Endodermal cell (in vitro differentiated cells): ENCODE measurements at regions not wholly inside any gene's neighbourhood (a gene's known extent, or its start where the extent isn't known, plus 50 kb on each side); places are given as distances from the start of the nearest gene placed in this dataset.
A peak's percentile ranks its signal among the peaks of the same experiment; 100 is the strongest.

ENCODE experiments used
- DNase-seq: peaks from one replicate; pipeline ENCODE4 v3.0.0-alpha.2; 2017
- H3K27ac ChIP-seq: 2 replicates; pipeline ENCODE4 v1.5.1; 2013; ENCODE audit warnings: mild to moderate bottlenecking, low read depth, low read length, moderate library complexity
- H3K27me3 ChIP-seq: 2 replicates; pipeline ENCODE4 v1.6.1; 2013; ENCODE audit warnings: mild to moderate bottlenecking, low read length, moderate library complexity; ENCODE audit not compliant: insufficient read depth, control insufficient read depth, poor library complexity, severe bottlenecking
- H3K36me3 ChIP-seq: 2 replicates; pipeline ENCODE4 v1.7.0; 2013; ENCODE audit warnings: mild to moderate bottlenecking, low read length, moderate library complexity; ENCODE audit not compliant: control insufficient read depth, insufficient read depth
- H3K4me1 ChIP-seq: one replicate; pipeline ENCODE4 v1.7.0; 2013; ENCODE audit warnings: low read length; ENCODE audit not compliant: control insufficient read depth, insufficient read depth
- H3K4me3 ChIP-seq: 2 replicates; pipeline ENCODE4 v1.5.1; 2013; ENCODE audit warnings: mild to moderate bottlenecking, low read length, moderate library complexity
- H3K9ac ChIP-seq: 2 replicates; pipeline ENCODE4 v1.6.1; 2013; ENCODE audit warnings: mild to moderate bottlenecking, low read length, moderate library complexity; ENCODE audit not compliant: poor library complexity, severe bottlenecking; ENCODE audit errors: extremely low read depth
- H3K9me3 ChIP-seq: 2 replicates; pipeline ENCODE4 v1.6.1; 2013; ENCODE audit warnings: mild to moderate bottlenecking, low read length, moderate library complexity; ENCODE audit not compliant: control insufficient read depth
- H3K27ac Mint-ChIP-seq: 2 replicates; pipeline ENCODE4 v1.8.0; 2020; ENCODE audit warnings: mixed read lengths
- H3K27me3 Mint-ChIP-seq: 2 replicates; pipeline ENCODE4 v1.8.0; 2021; ENCODE audit warnings: mild to moderate bottlenecking, mixed read lengths; ENCODE audit not compliant: insufficient read depth
- H3K36me3 Mint-ChIP-seq: 2 replicates; pipeline ENCODE4 v1.8.0; 2020; ENCODE audit warnings: low read depth, mixed read lengths
- H3K4me1 Mint-ChIP-seq: 2 replicates; pipeline ENCODE4 v1.8.0; 2020; ENCODE audit warnings: mixed read lengths
- H3K4me3 Mint-ChIP-seq: 2 replicates; pipeline ENCODE4 v1.8.0; 2020; ENCODE audit warnings: mild to moderate bottlenecking, moderate library complexity, mixed read lengths
- H3K9me3 Mint-ChIP-seq: 2 replicates; pipeline ENCODE4 v1.8.0; 2020; ENCODE audit warnings: mild to moderate bottlenecking, mixed read lengths
- CTCF ChIP-seq: fragments of 200-600 bp; sonication (generic); conservative IDR thresholded peaks from 2 replicates; pipeline ENCODE4 v1.5.0; 2021; ENCODE audit warnings: antibody characterized with exemption, mild to moderate bottlenecking
- WGBS, 2 experiments: methylation state at CpG; one replicate each; pipeline versions ENCODE4 v1.1.5 to v1.1.7; 2013; ENCODE audit warnings: missing lambda C conversion rate in 2 of 2, mixed read lengths in 1 of 2; ENCODE audit not compliant: insufficient coverage in 1 of 2, insufficient read length in 1 of 2; 5-methylcytosine and 5-hydroxymethylcytosine counted together

- H3K4me1 ChIP-seq = no peaks in the 10 kb centered on the region
- WGBS, 2 experiments = 88 to 93% methylated on average over 3 to 17 of the region's 17 CpGs
These were observed 102.2 kb upstream of the PEG3 start for GRCh38 chr19:56942756-56943155.

GRCh38 chr19:56946159-56946558 lies 105.6 kb upstream of the PEG3 start:
- no peak for TF ChIP-seq CTCF
- no peak overlapping the region for H3K4me3 ChIP-seq
- H3K27me3 ChIP-seq = no peaks in the 10 kb centered on the region
- no peak overlapping the region for H3K4me3 Mint-ChIP-seq
- no peaks in the 10 kb centered on the region for H3K27me3 Mint-ChIP-seq
- H3K27ac Mint-ChIP-seq = no peak overlapping the region
- H3K9me3 Mint-ChIP-seq = peaks cover 89% of the 10 kb centered on the region
- H3K36me3 ChIP-seq = no peaks in the 10 kb centered on the region
- WGBS, 2 experiments = 0 to 73% methylated on average over 1 to 6 of the region's 6 CpGs
- H3K4me1 Mint-ChIP-seq = no peaks in the 10 kb centered on the region
- peaks cover 63% of the 10 kb centered on the region for H3K9me3 ChIP-seq
- H3K36me3 Mint-ChIP-seq = no peaks in the 10 kb centered on the region
- H3K27ac ChIP-seq = no peak overlapping the region
- DNase-seq = no peak
- H3K4me1 ChIP-seq = no peaks in the 10 kb centered on the region
- no peak overlapping the region for H3K9ac ChIP-seq

More at GRCh38 chr19:56942756-56943155, 102.2 kb upstream of the PEG3 start:
- Mint-ChIP-seq H3K27me3 (no peaks in the 10 kb centered on the region), H3K36me3 (no peaks in the 10 kb centered on the region), H3K4me1 (no peaks in the 10 kb centered on the region), H3K27ac (no peak overlapping the region), H3K4me3 (no peak overlapping the region), H3K9me3 (peaks cover 86% of the 10 kb centered on the region)
- peaks cover 65% of the 10 kb centered on the region for H3K9me3 ChIP-seq
- no peak overlapping the region for H3K4me3 ChIP-seq
- DNase-seq = peak; percentile 45
- no peak overlapping the region for H3K9ac ChIP-seq
- no peak overlapping the region for H3K27ac ChIP-seq
- H3K36me3 ChIP-seq = no peaks in the 10 kb centered on the region
- no peaks in the 10 kb centered on the region for H3K27me3 ChIP-seq
- TF ChIP-seq CTCF = no peak

GRCh38 chr19:56947206-56947605 lies 106.7 kb upstream of the PEG3 start:
- Histone ChIP-seq H3K9me3 (peaks cover 65% of the 10 kb centered on the region), H3K36me3 (no peaks in the 10 kb centered on the region), H3K9ac (no peak overlapping the region), H3K4me3 (no peak overlapping the region), H3K4me1 (no peaks in the 10 kb centered on the region), H3K27ac (no peak overlapping the region), H3K27me3 (no peaks in the 10 kb centered on the region)
- Mint-ChIP-seq H3K9me3 (peaks cover 88% of the 10 kb centered on the region), H3K27me3 (no peaks in the 10 kb centered on the region), H3K27ac (no peak overlapping the region), H3K36me3 (no peaks in the 10 kb centered on the region), H3K4me1 (no peaks in the 10 kb centered on the region), H3K4me3 (no peak overlapping the region)
- 68% methylated on average over 6 of the region's 7 CpGs; no CpG with 5 or more reads in 1 of the 2 experiments for WGBS, 2 experiments
- DNase-seq = no peak
- no peak for TF ChIP-seq CTCF
